ENCODE measurements at regions not wholly inside any gene's neighbourhood (a gene's known extent, or its start where the extent isn't known, plus 50 kb on each side); places are given as distances from the start of the nearest gene placed in this dataset.
"Not testable (repeated sequence)": the region's sequence is repeated elsewhere in the genome, so short reads cannot be mapped to it uniquely, and the experiment has no call there.

DNA sequence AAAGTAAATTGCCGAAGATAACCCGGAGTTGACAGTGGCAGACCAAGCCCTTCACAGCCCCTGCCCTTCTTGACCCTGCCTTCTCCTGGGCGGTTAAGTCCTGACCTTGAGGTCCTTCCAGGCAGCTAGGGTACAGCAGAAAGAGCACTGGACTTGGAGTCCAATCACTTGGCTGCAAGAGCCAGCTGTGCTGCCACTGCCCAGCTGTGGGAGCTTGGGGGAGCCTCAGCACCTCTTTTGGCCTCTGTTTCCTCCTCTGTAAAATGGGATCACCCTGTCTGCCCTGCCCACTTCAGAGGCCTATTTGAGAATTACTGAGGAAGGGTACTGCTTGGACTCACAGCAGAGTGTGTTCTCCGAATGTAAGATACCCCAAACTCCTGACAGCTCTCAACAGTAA lies 66.2 kb upstream of the SMAD6 start:
- no peak for DNase-seq

DNA sequence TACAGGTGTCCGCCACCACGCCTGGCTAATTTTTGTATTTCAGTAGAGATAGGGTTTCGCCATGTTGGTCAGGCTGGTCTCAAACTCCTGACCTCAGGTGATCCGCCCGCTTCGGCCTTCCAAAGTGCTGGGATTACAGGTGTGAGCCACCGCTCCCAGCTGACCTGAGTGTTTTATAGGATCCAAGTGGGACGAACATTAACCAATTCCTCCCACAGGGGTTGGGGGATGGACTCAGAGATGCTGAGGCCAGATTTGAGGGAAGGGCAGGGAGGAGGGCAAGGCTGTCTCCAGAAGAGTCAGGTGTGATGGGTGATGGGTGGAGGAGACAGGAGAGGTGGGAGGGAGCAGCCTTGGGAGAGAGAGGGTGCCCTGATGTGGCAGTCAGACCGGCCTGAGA lies 65.0 kb upstream of the SMAD6 start:
- DNase-seq = not testable (repeated sequence)

DNA sequence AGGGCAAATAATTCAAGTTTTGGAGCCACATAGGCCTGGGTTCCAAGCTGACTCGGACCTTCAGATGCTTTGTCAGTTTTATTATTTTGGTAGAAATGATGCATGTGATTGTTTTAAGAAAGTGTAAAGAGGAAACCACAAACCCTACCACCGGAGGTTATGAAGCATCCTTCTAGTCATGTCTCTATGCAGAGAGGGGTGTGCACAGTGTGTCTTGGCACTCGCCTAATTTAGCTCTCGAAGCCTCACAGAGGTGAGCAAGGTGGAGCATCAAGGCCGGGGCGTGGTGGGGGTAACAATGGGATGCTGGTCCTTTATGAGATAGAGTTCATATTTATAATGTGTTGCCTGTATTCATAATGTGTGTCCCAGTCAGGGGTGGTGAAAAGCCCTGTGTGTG lies 63.7 kb upstream of the SMAD6 start:
- DNase-seq = no peak

DNA sequence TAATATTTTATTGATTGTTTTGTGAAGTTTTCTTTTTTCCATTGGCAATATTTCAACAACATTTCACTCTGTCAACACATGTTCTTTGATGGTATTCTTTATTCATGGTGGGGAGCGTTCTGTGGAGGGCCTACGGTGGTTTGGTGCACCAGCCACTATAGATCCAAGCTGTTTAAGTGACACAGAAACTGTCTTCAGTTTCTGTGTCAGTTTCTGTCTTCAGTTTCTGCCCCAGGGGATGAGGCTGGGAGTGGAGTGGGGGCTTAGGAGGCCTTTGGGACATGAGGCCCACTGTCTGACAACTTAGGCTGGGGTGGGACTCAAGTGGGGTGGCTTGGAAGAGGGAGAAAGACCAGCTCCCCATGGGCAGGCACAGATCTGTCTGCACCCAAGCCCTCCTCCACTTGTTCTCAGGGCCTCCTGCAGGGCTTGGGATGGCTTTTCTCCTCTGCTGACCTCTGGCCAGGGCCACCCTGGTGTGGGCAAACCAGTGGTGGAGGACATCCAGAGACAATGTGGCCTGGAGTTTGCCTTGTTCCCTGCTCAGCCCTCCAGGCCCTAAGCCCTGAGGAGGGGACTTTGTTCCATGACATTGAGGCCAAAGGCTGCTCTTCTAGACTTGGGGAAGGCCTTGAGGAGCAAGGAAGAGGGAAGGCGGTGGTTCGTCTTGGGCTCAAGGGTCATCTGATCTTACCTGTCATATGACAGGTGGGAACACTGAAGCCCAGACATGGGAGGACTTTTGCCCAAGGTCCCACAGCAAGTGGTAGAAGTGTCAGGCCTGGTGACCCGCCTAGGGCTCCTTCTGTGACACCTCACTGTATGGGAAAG lies 60.3 kb upstream of the SMAD6 start:
- DNase-seq = no peak

DNA sequence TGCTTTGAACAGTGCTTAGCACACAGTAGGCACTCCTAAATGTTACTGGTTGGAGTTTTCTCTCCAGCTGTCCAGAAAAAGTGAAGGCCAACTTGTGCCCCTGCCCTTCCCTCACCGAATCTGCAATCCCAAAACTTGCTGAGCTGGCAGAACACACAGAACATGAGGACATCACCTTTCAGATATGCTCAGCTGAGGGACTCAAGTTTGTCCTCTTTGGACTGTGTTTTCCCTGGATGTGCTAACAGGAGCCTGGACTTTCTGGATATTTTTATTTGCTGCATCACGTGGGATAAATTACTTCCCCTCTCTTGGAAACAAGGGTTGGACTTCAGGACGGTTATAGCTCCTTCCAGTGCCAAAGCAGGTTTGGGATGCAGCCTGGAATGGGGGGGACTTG lies 59.5 kb upstream of the SMAD6 start:
- DNase-seq = no peak

DNA sequence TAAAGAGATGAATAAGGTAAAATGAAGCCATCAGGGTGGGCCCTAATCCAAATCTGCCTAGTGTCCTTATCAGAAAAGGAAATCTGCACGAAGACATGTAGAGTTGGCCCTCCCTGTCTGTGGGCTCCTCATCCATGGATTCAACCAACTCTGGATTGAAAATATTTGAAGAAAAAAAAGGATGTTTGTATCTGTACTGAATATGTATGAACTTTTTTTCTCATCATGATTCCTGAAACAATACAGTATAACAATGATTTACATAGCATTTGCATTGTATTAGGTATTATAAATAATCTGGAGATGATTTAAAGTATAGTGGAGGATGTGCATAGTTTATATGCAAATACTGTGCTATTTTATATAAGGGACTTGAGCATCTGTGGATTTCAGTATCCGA lies 59.0 kb upstream of the SMAD6 start:
- no peak for DNase-seq

DNA sequence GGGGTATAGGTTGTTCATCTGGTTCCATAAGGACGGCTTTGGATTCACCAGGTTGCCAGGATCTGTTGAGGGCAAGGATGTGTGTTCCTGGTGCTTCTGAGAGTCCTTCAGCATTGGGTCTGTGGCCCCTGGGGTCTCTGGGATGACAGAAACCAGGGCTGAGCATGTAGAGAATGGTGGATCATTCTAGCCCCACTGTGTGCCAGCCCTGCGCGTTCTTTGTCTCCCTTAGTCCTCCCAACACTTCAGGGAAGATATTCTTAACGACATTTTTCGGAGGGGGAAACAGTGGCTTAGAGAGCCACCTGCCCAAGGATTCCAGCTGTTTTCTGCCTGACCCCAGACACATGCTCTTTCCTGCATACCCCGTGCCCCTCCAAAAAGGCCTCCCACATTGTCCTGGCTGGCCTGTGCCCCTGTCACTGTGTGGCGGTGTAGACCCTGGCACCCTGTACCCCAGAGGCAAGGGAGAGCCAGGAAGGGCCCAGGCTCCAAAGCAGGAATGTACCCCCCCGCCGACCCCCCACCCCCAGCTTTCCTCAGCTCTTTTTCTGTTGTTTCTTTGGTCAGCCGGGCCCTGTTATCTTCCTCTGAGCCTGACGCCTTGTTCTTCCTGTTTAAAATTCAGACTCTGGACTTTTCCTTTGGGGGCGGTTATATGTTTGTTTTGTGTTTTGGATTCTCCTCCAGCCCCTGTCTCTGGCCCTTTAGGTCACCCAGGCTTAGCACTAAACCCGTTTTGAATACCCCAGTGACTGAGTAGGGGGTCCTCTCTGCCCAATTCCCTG lies 57.8 kb upstream of the SMAD6 start:
- DNase-seq = no peak

DNA sequence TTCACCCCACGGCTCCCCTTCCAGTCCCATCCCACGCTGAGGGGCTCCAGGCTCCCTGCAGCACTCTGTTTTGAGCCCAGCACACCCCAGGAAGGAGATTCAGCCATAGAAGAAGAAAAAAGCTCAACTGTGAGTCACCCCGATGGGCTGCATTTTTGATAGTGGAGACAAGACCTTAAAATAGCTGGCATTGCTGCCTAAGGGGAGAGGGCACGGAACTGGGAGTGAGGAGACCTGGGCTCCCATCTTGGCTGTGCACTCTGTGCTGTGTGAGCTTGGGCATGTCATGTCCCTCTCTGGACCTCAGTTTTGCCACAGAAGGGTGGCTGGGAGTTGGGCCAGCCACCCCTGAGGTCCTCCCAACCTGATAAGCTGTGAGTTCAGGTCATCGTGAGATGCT lies 57.2 kb upstream of the SMAD6 start:
- no peak for DNase-seq

DNA sequence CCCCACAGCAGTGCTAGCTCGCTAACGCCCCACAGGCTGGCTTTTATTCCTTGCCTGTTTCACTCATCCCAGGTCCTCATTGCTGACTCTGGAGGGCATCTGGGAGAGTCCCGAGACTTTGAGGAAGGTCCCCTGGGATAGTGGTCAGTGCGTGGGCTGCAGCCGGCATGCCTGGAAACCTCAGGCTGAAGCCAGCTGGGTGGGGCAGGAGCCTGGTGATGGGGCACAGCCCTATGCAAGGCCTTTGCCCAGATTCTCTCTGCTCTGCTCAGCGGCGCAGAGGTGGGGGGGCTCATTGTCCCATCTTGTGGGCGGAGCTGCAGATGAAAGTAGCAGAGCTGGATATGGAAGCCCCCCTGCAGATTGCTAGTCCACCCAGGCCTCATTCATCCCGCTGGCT lies 55.7 kb upstream of the SMAD6 start:
- no peak for DNase-seq

DNA sequence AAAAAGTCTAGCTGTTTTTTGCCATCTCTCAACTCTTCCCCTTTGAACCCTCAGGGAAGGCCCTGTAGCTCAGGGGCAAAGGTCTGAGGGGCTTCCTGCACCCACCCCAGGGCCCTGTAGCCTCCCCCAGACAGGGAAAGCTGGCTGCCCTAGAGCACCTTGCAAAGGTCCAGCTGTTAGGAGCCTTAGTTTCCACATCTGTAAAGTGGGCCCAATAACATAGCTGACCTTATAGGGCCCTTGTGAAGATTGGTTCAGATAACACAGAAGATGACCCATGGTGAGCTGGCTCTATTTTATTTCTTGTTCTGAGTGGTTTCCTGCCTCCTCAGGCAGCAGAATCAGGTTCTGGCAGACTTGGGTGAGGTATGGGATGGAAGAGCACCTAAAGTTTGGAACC lies 55.2 kb upstream of the SMAD6 start:
- DNase-seq = no peak

DNA sequence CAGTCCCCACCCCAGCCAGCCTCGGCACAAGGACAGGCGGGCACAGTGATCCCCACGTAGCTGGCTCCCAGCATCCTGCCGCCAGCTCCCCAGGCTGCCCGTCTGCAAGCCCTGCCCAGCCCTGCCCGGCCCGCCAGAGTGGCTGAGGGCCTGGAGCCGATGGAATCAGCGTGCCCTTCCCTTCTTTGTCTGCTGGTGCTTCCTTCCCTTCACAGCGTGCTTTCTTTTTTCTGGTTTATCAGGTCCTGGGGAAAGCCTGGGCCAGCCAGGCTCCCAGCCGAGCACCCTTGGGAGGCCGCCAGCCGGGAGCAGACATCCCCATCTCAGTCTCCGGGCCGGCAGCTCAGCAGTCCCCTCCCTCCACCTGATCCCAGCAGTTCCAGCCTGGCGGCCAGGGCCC lies 54.7 kb upstream of the SMAD6 start:
- DNase-seq = no peak

DNA sequence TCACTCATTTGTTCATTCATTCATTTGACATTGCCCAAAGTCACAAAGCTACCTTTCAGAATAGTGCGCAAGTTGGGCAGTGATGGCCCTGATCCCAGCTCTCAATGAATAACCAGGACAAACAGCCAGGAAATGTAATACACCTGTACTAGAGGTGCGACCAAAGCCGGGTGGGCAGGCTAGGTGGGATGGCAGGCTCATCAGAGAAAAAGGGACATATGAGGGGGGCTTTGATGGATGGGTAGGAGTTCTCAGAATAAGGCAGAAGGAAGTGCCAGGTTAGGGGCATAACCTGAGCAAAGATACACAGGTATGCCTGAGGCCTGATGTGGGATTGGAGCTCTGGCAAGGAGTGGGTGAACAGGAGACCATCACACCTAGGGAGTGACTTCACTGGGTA lies 53.4 kb upstream of the SMAD6 start:
- no peak for DNase-seq

DNA sequence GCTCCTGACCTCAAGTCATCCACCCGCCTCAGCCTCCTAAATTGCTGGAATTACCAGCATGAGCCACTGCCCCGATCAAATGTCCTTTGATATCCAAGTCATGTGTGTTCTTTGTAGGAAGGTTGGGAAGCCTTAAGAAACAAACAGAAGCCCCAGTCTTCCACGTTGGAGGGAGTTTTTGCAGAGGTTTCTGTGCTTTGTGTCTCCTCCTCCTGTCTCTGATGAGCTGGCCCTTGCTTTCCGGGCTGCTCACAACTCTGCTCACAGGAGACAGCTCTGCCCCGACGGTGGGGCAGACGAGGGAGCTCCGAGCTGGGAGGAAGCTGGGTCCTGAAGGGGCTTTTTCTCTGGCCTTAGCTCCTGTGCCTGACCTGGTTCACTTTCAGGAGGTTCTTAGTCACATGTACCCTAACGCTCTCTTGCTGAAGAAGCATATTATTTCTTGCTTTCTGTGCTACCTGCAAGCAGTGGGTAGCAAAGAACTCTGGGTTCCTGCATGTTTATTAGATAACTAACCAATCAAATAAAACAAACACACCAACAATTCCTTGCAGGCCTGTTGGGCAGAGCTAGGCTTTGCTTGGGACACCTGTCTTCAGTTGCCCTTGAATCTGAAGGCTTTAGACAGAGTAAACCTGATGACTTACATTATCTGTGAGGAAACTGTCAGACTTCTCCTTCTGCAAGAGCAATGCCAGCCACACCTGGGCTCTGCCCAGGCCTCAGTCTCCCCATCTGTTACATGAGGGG lies 52.6 kb upstream of the SMAD6 start:
- DNase-seq = no peak

DNA sequence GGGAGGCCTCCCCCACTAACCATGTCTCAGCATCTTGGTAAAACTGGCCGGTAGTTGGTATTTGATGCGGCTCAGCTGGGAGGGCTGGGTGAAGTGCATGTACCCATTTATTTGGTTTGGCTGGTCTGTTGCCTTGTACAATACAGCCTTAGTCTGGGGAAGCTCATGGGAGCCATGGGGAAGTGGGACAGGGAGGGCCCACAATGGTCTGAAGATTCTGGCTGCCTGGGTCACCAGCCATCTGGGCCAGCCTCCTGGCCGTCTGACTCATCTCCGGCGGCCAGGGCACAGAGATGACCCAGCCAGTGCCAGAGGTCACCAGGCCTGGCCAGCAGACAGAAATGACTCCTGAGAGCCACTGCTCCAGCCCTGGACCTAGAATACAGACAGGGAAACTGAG lies 51.6 kb upstream of the SMAD6 start:
- DNase-seq = no peak

DNA sequence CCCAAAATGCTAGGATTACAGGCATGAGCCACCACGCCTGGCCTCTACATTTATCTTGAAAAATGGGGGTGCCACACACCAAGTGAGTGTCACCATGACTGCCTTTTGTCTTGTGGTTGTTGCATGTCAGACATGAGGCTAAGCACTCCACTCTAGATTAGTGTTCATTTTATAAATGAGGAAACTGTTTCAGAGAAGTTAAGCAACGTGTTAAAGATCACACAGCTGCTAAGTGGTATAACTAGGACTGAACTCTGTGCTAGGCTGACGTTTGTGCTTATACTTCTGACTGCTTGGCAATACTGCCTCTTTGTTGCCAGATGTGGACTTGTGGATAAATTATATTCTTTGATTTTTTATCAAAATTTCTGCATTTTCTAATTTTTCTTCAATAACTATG lies 50.8 kb upstream of the SMAD6 start:
- DNase-seq = no peak

DNA sequence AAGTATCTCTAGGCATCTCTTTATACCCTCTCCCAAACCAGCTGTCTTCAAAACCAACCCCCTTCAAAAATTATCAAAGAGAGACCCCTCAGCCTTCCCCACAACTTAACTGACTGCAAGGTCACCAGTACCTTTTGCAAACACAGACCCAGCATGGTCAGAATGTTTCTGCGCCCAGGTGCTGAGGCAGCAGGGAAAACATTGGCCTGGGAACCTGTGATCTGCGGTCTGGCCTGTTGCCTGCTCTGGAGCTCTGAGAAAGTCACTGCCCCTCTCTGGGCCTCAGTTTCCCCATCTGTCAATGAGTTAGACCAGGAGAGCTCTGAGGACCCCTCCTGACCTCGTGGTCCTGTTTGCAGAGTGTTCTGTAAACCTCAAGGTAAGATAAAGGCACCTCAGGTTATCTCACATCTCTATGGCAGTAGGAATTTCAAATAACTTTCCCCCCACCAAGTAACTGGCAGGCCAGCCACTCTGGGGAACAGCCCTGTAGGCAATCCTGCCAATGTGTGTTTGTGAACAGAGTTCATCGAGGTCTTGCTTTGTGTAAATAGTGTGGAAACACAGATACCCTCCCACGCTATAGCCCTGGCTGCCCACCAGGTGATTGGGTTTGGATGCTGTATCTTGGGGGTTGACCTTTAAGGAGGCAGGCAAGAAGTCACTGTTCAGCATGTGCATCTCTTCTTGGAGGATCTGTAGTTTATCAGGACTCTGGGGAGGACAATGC lies 50.0 kb upstream of the SMAD6 start:
- no peak for DNase-seq

Data from tongue (tissue), 1 donor.